Ovary (tissue), 3 donors: ENCODE measurements at regions not wholly inside any gene's neighbourhood (a gene's known extent, or its start where the extent isn't known, plus 50 kb on each side); places are given as distances from the start of the nearest gene placed in this dataset.

Experiments used
- EP300 ChIP-seq: sonication (generic); formaldehyde crosslinking; IDR thresholded peaks from one replicate; pipeline ENCODE4 v1.6.1; 2017; ENCODE audit warnings: antibody characterized with exemption
- POLR2A ChIP-seq: fragments of 450-650 bp; IDR thresholded peaks from one replicate; pipeline ENCODE4 v1.6.1; 2017; ENCODE audit warnings: antibody characterized with exemption, mild to moderate bottlenecking, moderate library complexity
- TF ChIP-seq, protein P1 (sequence below), 3 donors: fragments of 450-650 bp in 2 of 3; fragments of 200-600 bp in 1 of 3; IDR thresholded peaks; one replicate each; pipeline versions ENCODE4 v1.5.1 to v1.8.0; 2016 to 2022; ENCODE audit warnings: antibody characterized with exemption in 3 of 3, mild to moderate bottlenecking in 1 of 3
- donor health status: DM: no; HTN: no; CAD: no.

DNA sequence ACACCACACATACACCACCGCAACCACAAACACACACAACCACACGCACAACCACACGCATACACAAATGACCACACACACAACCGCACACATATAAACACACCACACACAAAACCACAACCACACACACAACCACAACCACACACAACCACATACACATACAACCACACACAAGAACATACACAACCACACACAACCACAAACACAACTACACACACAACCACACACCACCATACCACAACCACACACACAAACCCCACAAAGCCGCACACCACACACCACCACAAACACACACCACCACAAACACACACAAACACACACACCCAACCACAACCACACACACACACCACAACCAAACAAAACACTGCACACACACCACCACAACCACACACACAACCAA, 107.5 kb upstream of the FZD10 start:
- TF ChIP-seq, protein P1, sequence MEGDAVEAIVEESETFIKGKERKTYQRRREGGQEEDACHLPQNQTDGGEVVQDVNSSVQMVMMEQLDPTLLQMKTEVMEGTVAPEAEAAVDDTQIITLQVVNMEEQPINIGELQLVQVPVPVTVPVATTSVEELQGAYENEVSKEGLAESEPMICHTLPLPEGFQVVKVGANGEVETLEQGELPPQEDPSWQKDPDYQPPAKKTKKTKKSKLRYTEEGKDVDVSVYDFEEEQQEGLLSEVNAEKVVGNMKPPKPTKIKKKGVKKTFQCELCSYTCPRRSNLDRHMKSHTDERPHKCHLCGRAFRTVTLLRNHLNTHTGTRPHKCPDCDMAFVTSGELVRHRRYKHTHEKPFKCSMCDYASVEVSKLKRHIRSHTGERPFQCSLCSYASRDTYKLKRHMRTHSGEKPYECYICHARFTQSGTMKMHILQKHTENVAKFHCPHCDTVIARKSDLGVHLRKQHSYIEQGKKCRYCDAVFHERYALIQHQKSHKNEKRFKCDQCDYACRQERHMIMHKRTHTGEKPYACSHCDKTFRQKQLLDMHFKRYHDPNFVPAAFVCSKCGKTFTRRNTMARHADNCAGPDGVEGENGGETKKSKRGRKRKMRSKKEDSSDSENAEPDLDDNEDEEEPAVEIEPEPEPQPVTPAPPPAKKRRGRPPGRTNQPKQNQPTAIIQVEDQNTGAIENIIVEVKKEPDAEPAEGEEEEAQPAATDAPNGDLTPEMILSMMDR (IDR thresholded peaks at IDR 0.05), result no peak
- TF ChIP-seq POLR2A (no peak), EP300 (no peak)
